H1 (cell line): ENCODE measurements at regions not wholly inside any gene's neighbourhood (a gene's known extent, or its start where the extent isn't known, plus 50 kb on each side); places are given as distances from the start of the nearest gene placed in this dataset.

Experiments used
- BRCA1 ChIP-seq: IDR thresholded peaks from 2 replicates; pipeline ENCODE4 v1.6.1; 2012; ENCODE audit warnings: low read depth, low read length, improper control_type of control experiment
- CBX5 ChIP-seq: fragments of 300-800, 300-1000 bp; sonication (generic); IDR thresholded peaks from 2 replicates; pipeline ENCODE4 v1.7.1; 2016; ENCODE audit warnings: antibody characterized with exemption, low read length, low read depth
- EP300 ChIP-seq, 2 experiments: IDR thresholded peaks; 1 replicate in 1 of 2; 2 replicates in 1 of 2; pipeline ENCODE4 v1.6.1; 2011 to 2012; ENCODE audit warnings: low read depth in 2 of 2, low read length in 2 of 2, mild to moderate bottlenecking in 2 of 2, borderline replicate concordance in 1 of 2, inconsistent platforms in 1 of 2, moderate library complexity in 1 of 2
- EZH2 ChIP-seq: fragments of 200-600 bp; sonication (generic); IDR thresholded peaks from 2 replicates; pipeline ENCODE4 v1.7.1; 2012; ENCODE audit warnings: low read depth, mild to moderate bottlenecking, moderate library complexity, low read length, inconsistent platforms; ENCODE audit not compliant: severe bottlenecking
- NRF1 ChIP-seq: IDR thresholded peaks from 2 replicates; pipeline ENCODE4 v1.6.1; 2011; ENCODE audit warnings: mild to moderate bottlenecking, low read depth, low read length, improper control_type of control experiment
- TAF1 ChIP-seq: IDR thresholded peaks from 2 replicates; pipeline ENCODE4 v1.6.1; 2011; ENCODE audit warnings: mild to moderate bottlenecking, low read depth, low read length
- TBP ChIP-seq: IDR thresholded peaks from 2 replicates; pipeline ENCODE4 v1.6.1; 2011; ENCODE audit warnings: low read depth, low read length, improper control_type of control experiment
- YY1 ChIP-seq: IDR thresholded peaks from 2 replicates; pipeline ENCODE4 v1.6.1; 2011; ENCODE audit warnings: low read depth, mild to moderate bottlenecking, low read length
- TF ChIP-seq, protein P1 (sequence below), 3 experiments: IDR thresholded peaks; 1 replicate in 2 of 3; 2 replicates in 1 of 3; pipeline versions ENCODE4 v1.5.1 to v1.6.1; 2011; ENCODE audit warnings: low read length in 3 of 3, mild to moderate bottlenecking in 3 of 3, inconsistent platforms in 2 of 3, low read depth in 1 of 3, moderate library complexity in 1 of 3; ENCODE audit not compliant: insufficient read depth in 1 of 3; ENCODE audit errors: control extremely low read depth in 1 of 3

DNA sequence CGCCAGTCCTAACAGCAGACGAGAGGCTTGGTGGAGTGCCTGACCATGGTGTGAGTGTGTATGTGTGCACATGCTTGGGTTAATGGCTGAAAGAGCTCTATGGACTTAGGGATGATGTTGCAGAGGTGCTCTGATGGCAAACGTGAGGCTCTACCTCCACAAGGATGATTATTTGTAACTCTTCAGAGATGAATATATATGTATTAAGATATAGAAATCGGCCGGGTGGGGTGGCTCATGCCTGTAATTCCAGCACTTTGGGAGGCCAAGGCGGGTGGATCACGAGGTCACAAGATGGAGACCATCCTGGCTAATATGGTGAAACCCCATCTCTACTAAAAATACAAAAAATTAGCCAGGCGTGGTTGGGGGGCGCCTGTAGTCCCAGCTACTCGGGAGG, 253.4 kb upstream of the CDH18 start:
- no peak for TF ChIP-seq EZH2
- TF ChIP-seq, protein P1, sequence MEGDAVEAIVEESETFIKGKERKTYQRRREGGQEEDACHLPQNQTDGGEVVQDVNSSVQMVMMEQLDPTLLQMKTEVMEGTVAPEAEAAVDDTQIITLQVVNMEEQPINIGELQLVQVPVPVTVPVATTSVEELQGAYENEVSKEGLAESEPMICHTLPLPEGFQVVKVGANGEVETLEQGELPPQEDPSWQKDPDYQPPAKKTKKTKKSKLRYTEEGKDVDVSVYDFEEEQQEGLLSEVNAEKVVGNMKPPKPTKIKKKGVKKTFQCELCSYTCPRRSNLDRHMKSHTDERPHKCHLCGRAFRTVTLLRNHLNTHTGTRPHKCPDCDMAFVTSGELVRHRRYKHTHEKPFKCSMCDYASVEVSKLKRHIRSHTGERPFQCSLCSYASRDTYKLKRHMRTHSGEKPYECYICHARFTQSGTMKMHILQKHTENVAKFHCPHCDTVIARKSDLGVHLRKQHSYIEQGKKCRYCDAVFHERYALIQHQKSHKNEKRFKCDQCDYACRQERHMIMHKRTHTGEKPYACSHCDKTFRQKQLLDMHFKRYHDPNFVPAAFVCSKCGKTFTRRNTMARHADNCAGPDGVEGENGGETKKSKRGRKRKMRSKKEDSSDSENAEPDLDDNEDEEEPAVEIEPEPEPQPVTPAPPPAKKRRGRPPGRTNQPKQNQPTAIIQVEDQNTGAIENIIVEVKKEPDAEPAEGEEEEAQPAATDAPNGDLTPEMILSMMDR (IDR thresholded peaks at IDR 0.05; ENCODE audit: control extremely low read depth in 1 of 3, insufficient read depth in 1 of 3, low read depth in 1 of 3, low read length in 3 of 3): no peak
- no peak for TF ChIP-seq CBX5
- TF ChIP-seq NRF1: no peak
- no peak for TF ChIP-seq TBP
- no peak for TF ChIP-seq BRCA1
- TF ChIP-seq EP300 (IDR thresholded peaks at IDR 0.05; ENCODE audit: borderline replicate concordance in 1 of 2, low read depth in 2 of 2, low read length in 2 of 2): no peak
- TF ChIP-seq YY1: no peak
- TF ChIP-seq TAF1: no peak
